Keratinocyte (primary cell): ENCODE measurements at regions not wholly inside any gene's neighbourhood (a gene's known extent, or its start where the extent isn't known, plus 50 kb on each side); places are given as distances from the start of the nearest gene placed in this dataset.

Experiments
- DNase-seq: peaks from one replicate; pipeline ENCODE4 v3.0.0-alpha.2; 2011; ENCODE audit warnings: low read depth, missing footprints, low spot score
- FAIRE-seq: peaks from 2 replicates; lab custom pipeline; 2011; peaks lifted over from hg19 to GRCh38; lab: Jason Lieb, UNC
- H2AFZ ChIP-seq: 2 replicates; pipeline ENCODE4 v1.6.0; 2012; ENCODE audit warnings: low read length, control low read depth, inconsistent platforms; ENCODE audit not compliant: control insufficient read depth
- H3K27ac ChIP-seq: 2 replicates; pipeline ENCODE4 v1.5.1; 2011; ENCODE audit warnings: low read length; ENCODE audit not compliant: control insufficient read depth, insufficient read depth
- H3K27me3 ChIP-seq: 3 replicates; pipeline ENCODE4 v1.6.0; 2011; ENCODE audit warnings: low read length; ENCODE audit not compliant: control insufficient read depth, insufficient read depth; ENCODE audit errors: extremely low read depth
- H3K36me3 ChIP-seq, 2 experiments: 2 replicates in 1 of 2; 3 replicates in 1 of 2; pipeline ENCODE4 v1.5.1; 2011; ENCODE audit warnings: low read length in 2 of 2, mild to moderate bottlenecking in 1 of 2; ENCODE audit not compliant: control insufficient read depth in 2 of 2, insufficient read depth in 2 of 2; ENCODE audit errors: extremely low read depth in 1 of 2
- H3K4me1 ChIP-seq: 3 replicates; pipeline ENCODE4 v1.5.1; 2011; ENCODE audit warnings: low read length; ENCODE audit not compliant: control insufficient read depth, insufficient read depth; ENCODE audit errors: extremely low read depth
- H3K4me2 ChIP-seq: 3 replicates; pipeline ENCODE4 v1.6.0; 2011; ENCODE audit warnings: low read depth, low read length; ENCODE audit not compliant: control insufficient read depth, insufficient read depth; ENCODE audit errors: extremely low read depth
- H3K4me3 ChIP-seq, 3 experiments: fragments of 200-600 bp in 1 of 3; sonication (generic) in 1 of 3; 2 replicates in 2 of 3; 3 replicates in 1 of 3; pipeline ENCODE4 v1.5.1; 2011 to 2016; ENCODE audit warnings: low read length in 3 of 3, mild to moderate bottlenecking in 3 of 3, control low read depth in 2 of 3, inconsistent platforms in 1 of 3, low read depth in 1 of 3, mixed read lengths in 1 of 3, mixed run types in 1 of 3, moderate library complexity in 1 of 3; ENCODE audit not compliant: control insufficient read depth in 2 of 3, insufficient read depth in 2 of 3; ENCODE audit errors: extremely low read depth in 1 of 3
- H3K79me2 ChIP-seq: 2 replicates; pipeline ENCODE4 v1.6.0; 2012; ENCODE audit warnings: low read length; ENCODE audit not compliant: control insufficient read depth, insufficient read depth
- H3K9ac ChIP-seq: 3 replicates; pipeline ENCODE4 v1.6.0; 2011; ENCODE audit warnings: low read length; ENCODE audit not compliant: control insufficient read depth, insufficient read depth; ENCODE audit errors: extremely low read depth
- H3K9me1 ChIP-seq: 3 replicates; pipeline ENCODE4 v1.6.0; 2011; ENCODE audit warnings: low read length; ENCODE audit not compliant: control insufficient read depth, insufficient read depth; ENCODE audit errors: extremely low read depth
- H3K9me3 ChIP-seq: 2 replicates; pipeline ENCODE4 v1.5.1; 2012; ENCODE audit warnings: low read depth, low read length; ENCODE audit not compliant: control insufficient read depth
- H4K20me1 ChIP-seq: 3 replicates; pipeline ENCODE4 v1.6.0; 2011; ENCODE audit warnings: low read length; ENCODE audit not compliant: control insufficient read depth, insufficient read depth; ENCODE audit errors: extremely low read depth
- EZH2 ChIP-seq: IDR thresholded peaks from one replicate; pipeline ENCODE4 v1.6.1; 2012; ENCODE audit warnings: inconsistent platforms, mild to moderate bottlenecking, low read length, moderate library complexity
- dilution Hi-C: fragments of 300-500 bp; cut with MboI; formaldehyde crosslinking; loops from one replicate; pipeline ENCODE4 v1.7.0; 2020; ENCODE audit warnings: low sequenced_read_pairs; ENCODE audit not compliant: extremely low pct_ligation_motif_present
- TF ChIP-seq, protein P1 (sequence below), 3 experiments: IDR thresholded peaks in 1 of 3; conservative IDR thresholded peaks in 1 of 3; optimal IDR thresholded peaks in 1 of 3; 2 replicates in 2 of 3; 3 replicates in 1 of 3; pipeline versions ENCODE3 to v1.5.1; 2011; ENCODE audit warnings: low read length in 3 of 3, mild to moderate bottlenecking in 3 of 3, moderate library complexity in 2 of 3, control low read depth in 1 of 3, inconsistent platforms in 1 of 3; ENCODE audit not compliant: insufficient read depth in 2 of 3; ENCODE audit errors: extremely low read depth in 1 of 3

DNA sequence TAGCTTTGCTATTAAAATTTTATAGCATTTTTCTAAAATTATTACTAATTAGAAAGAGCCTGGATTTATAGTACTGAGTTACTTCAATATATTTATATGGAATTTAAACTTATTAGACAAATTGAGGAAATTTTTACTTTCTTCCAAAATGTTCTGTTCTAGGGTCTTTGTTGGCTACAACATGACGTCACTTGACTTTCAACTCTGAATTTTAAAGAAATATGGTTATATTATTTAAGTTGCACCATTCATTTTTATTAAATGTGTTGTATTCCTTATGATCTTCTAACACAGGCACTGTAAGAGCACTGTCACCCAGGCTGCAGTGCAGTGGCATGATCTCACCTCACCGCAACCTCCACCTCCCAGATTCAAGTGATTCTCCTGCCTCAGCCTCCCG is 119.4 kb upstream of the CYLC2 start:
- Histone ChIP-seq H4K20me1 (no peaks in the 10 kb centered on the region), H2AFZ (no peak overlapping the region), H3K27me3 (no peaks in the 10 kb centered on the region), H3K9me1 (no peaks in the 10 kb centered on the region), H3K36me3 (no peaks in the 10 kb centered on the region), H3K27ac (no peak overlapping the region), H3K79me2 (no peaks in the 10 kb centered on the region), H3K9ac (no peak overlapping the region), H3K4me3 (no peak overlapping the region), H3K4me2 (no peak overlapping the region), H3K4me1 (no peaks in the 10 kb centered on the region), H3K9me3 (no peaks in the 10 kb centered on the region)
- TF ChIP-seq, protein P1, sequence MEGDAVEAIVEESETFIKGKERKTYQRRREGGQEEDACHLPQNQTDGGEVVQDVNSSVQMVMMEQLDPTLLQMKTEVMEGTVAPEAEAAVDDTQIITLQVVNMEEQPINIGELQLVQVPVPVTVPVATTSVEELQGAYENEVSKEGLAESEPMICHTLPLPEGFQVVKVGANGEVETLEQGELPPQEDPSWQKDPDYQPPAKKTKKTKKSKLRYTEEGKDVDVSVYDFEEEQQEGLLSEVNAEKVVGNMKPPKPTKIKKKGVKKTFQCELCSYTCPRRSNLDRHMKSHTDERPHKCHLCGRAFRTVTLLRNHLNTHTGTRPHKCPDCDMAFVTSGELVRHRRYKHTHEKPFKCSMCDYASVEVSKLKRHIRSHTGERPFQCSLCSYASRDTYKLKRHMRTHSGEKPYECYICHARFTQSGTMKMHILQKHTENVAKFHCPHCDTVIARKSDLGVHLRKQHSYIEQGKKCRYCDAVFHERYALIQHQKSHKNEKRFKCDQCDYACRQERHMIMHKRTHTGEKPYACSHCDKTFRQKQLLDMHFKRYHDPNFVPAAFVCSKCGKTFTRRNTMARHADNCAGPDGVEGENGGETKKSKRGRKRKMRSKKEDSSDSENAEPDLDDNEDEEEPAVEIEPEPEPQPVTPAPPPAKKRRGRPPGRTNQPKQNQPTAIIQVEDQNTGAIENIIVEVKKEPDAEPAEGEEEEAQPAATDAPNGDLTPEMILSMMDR (optimal IDR thresholded peaks at IDR 0.05 in 1 of 3, IDR thresholded peaks at IDR 0.05 in 1 of 3, conservative IDR thresholded peaks at IDR 0.05 in 1 of 3; ENCODE audit: extremely low read depth in 1 of 3, insufficient read depth in 2 of 3, low read length in 3 of 3) = no peak
- TF ChIP-seq EZH2 = no peak
- DNase-seq (no peak), FAIRE-seq (no peak)
- dilution Hi-C loops = no loop called here

DNA sequence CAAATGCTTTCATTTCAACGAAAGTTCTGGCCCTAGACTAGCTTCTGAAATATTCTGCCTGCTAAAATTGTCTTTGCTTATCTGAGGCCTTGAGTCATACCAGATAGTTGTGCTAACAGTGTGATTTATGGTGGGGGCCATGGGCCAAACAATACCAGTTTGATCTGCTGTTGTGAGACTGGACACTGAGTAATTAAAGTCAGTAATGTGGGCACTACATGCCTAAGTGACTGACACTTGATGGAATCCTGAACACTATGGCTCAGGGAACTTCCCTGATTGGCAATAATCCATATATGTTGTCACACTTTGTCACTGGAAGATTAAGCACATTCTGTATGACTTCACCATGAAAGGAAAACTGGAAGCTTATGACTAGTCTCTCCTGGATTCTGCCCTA is 127.6 kb upstream of the CYLC2 start:
- Histone ChIP-seq H3K27ac (no peak overlapping the region), H3K9me3 (no peaks in the 10 kb centered on the region), H4K20me1 (no peaks in the 10 kb centered on the region), H2AFZ (no peak overlapping the region), H3K79me2 (no peaks in the 10 kb centered on the region), H3K4me1 (no peaks in the 10 kb centered on the region), H3K27me3 (no peaks in the 10 kb centered on the region), H3K4me3 (no peak overlapping the region), H3K9ac (no peak overlapping the region), H3K9me1 (no peaks in the 10 kb centered on the region), H3K4me2 (no peak overlapping the region), H3K36me3 (no peaks in the 10 kb centered on the region)
- no peak for TF ChIP-seq EZH2
- TF ChIP-seq, protein P1 (optimal IDR thresholded peaks at IDR 0.05 in 1 of 3, IDR thresholded peaks at IDR 0.05 in 1 of 3, conservative IDR thresholded peaks at IDR 0.05 in 1 of 3; ENCODE audit: extremely low read depth in 1 of 3, insufficient read depth in 2 of 3, low read length in 3 of 3) = no peak
- DNase-seq = no peak
- FAIRE-seq = no peak
- dilution Hi-C loops = no loop called here
